DND-41 (cell line): ENCODE measurements at regions not wholly inside any gene's neighbourhood (a gene's known extent, or its start where the extent isn't known, plus 50 kb on each side); places are given as distances from the start of the nearest gene placed in this dataset.

Experiments used
- ATAC-seq: fragments of 200-7000 bp; cut with Tn5 transposase; 3 replicates; pipeline ENCODE4 v1.9.1; 2021; ENCODE audit warnings: low read depth; ENCODE audit not compliant: insufficient read depth
- DNase-seq: peaks from one replicate; pipeline ENCODE4 v3.0.0-alpha.2; 2020
- H2AFZ ChIP-seq: 2 replicates; pipeline ENCODE4 v1.6.0; 2012; ENCODE audit warnings: low read depth, low read length
- H3K27ac ChIP-seq: 2 replicates; pipeline ENCODE4 v1.5.1; 2012; ENCODE audit warnings: low read length, inconsistent platforms
- H3K27me3 ChIP-seq: fragments of 200-600 bp; sonication (generic); 2 replicates; pipeline ENCODE4 v1.6.0; 2012; ENCODE audit warnings: low read length, mild to moderate bottlenecking, inconsistent platforms; ENCODE audit not compliant: insufficient read depth, poor library complexity
- H3K36me3 ChIP-seq: 2 replicates; pipeline ENCODE4 v1.5.1; 2012; ENCODE audit warnings: low read length, inconsistent platforms; ENCODE audit not compliant: insufficient read depth
- H3K4me1 ChIP-seq: 2 replicates; pipeline ENCODE4 v1.5.1; 2012; ENCODE audit warnings: mild to moderate bottlenecking, low read length; ENCODE audit not compliant: insufficient read depth
- H3K4me2 ChIP-seq: 2 replicates; pipeline ENCODE4 v1.6.0; 2012; ENCODE audit warnings: mild to moderate bottlenecking, moderate library complexity, low read length, inconsistent platforms; ENCODE audit not compliant: insufficient read depth
- H3K4me3 ChIP-seq, 2 experiments: fragments of 200-600 bp in 1 of 2; shearing (Covaris generic) in 1 of 2; 2 replicates each; pipeline ENCODE4 v1.5.1; 2012 to 2016; ENCODE audit warnings: inconsistent platforms in 2 of 2, low read length in 2 of 2, mild to moderate bottlenecking in 2 of 2, low read depth in 1 of 2, moderate library complexity in 1 of 2
- H3K79me2 ChIP-seq: 2 replicates; pipeline ENCODE4 v1.6.0; 2012; ENCODE audit warnings: low read length, inconsistent platforms; ENCODE audit not compliant: insufficient read depth
- H3K9ac ChIP-seq: 2 replicates; pipeline ENCODE4 v1.6.0; 2012; ENCODE audit warnings: low read depth, mild to moderate bottlenecking, inconsistent platforms, low read length, moderate library complexity
- H3K9me3 ChIP-seq: 2 replicates; pipeline ENCODE4 v1.5.1; 2012; ENCODE audit warnings: low read length, moderate library complexity, mild to moderate bottlenecking, inconsistent platforms; ENCODE audit not compliant: insufficient read depth, severe bottlenecking
- H4K20me1 ChIP-seq: 2 replicates; pipeline ENCODE4 v1.6.0; 2012; ENCODE audit warnings: low read length; ENCODE audit not compliant: insufficient read depth
- CTCF ChIP-seq: IDR thresholded peaks from 2 replicates; pipeline ENCODE4 v1.5.1; 2012; ENCODE audit warnings: borderline replicate concordance, low read length, moderate library complexity, mild to moderate bottlenecking; ENCODE audit not compliant: poor library complexity, severe bottlenecking; ENCODE audit errors: extremely low read depth
- EZH2 ChIP-seq: IDR thresholded peaks from 3 replicates; pipeline ENCODE4 v1.6.1; 2012; ENCODE audit warnings: borderline replicate concordance, low read depth, mild to moderate bottlenecking, moderate library complexity, low read length, inconsistent platforms; ENCODE audit not compliant: severe bottlenecking

GRCh38 chr20:60219231-60219630 is 261.0 kb downstream of the CDH26 start:
- peaks cover 23% of the 10 kb centered on the region for H3K4me1 ChIP-seq
- no peak overlapping the region for H3K4me2 ChIP-seq
- H3K27me3 ChIP-seq: no peaks in the 10 kb centered on the region
- H3K9ac ChIP-seq: no peak overlapping the region
- H3K4me3 ChIP-seq: no peak overlapping the region
- DNase-seq (no peak), ATAC-seq (no peak)
- H4K20me1 ChIP-seq: no peaks in the 10 kb centered on the region
- H3K9me3 ChIP-seq: no peaks in the 10 kb centered on the region
- no peak overlapping the region for H2AFZ ChIP-seq
- peaks cover 48% of the 10 kb centered on the region for H3K79me2 ChIP-seq
- TF ChIP-seq CTCF (no peak), EZH2 (no peak)
- H3K27ac ChIP-seq: no peak overlapping the region
- peaks cover 58% of the 10 kb centered on the region for H3K36me3 ChIP-seq

DNA sequence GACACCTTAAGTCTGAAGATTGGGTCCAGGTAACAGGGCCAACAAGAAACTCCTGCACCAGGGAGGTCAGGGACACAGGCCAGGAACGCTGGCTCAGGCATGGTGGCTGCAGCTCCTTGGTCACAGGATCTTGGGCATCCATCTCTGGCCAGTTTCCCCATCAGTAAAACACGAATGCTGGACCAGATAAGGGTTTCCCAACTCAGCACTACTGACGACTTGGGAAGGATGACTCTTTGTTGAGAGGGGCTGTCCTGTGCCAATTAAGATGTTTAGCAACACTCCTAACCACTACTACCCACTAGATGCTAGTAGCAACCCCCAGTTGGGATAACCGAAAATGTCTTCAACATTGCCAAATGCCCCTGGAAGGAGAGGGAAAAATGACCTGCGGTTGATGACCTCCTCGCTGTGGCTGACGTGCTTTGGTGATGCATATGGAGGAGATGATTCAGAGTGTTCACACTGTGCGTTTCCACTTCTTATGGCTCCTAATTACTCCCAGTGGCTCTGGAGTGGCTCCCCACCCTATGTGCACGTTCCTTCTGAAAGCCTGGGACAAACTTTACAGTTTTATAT is 261.9 kb downstream of the CDH26 start:
- Histone ChIP-seq H3K4me3 (no peak overlapping the region), H3K79me2 (peaks cover 47% of the 10 kb centered on the region), H3K4me2 (no peak overlapping the region), H3K27ac (0 out of 2 replicates have a peak overlapping the region, but pooled peaks have one; percentile 36), H4K20me1 (no peaks in the 10 kb centered on the region), H3K9ac (no peak overlapping the region), H3K27me3 (no peaks in the 10 kb centered on the region), H3K4me1 (peaks cover 15% of the 10 kb centered on the region), H3K36me3 (peaks cover 59% of the 10 kb centered on the region), H3K9me3 (no peaks in the 10 kb centered on the region), H2AFZ (no peak overlapping the region)
- DNase-seq (no peak), ATAC-seq (no peak)
- TF ChIP-seq EZH2 (no peak), CTCF (no peak)

GRCh38 chr20:60220706-60221105 is 262.5 kb downstream of the CDH26 start:
- H3K9me3 ChIP-seq: no peaks in the 10 kb centered on the region
- peak overlapping the region; percentile 36; the same call in 1 of the 2 replicates for H3K27ac ChIP-seq
- no peak for TF ChIP-seq CTCF
- TF ChIP-seq EZH2: no peak
- H3K4me3 ChIP-seq: no peak overlapping the region
- H3K36me3 ChIP-seq: peaks cover 61% of the 10 kb centered on the region
- peaks cover 49% of the 10 kb centered on the region for H3K79me2 ChIP-seq
- no peak overlapping the region for H3K4me2 ChIP-seq
- H3K4me1 ChIP-seq: peaks cover 14% of the 10 kb centered on the region
- no peak overlapping the region for H3K9ac ChIP-seq
- ATAC-seq (no peak), DNase-seq (no peak)
- no peaks in the 10 kb centered on the region for H4K20me1 ChIP-seq
- no peak overlapping the region for H2AFZ ChIP-seq
- no peaks in the 10 kb centered on the region for H3K27me3 ChIP-seq

DNA sequence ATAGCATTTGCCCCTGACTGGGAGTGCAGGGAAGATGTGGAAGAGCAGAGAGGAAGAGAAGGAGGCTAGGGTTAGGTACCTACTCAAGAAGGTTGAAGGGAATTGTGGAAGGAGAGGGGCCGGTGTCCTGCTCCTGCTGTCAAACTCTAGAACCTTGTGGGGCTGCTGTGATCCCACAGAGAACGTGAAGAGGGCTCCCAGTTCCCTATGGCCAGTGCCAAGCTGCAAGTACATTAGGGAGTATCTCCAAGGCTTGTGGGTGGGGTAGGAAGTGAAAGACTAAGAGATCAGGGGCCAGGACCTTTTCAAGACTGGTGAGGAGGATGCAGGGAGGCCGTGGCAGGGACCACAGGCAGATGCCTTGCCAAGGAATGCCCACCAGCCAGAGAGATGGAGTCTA is 263.4 kb downstream of the CDH26 start:
- no peak for DNase-seq
- TF ChIP-seq EZH2 (no peak), CTCF (no peak)
- Histone ChIP-seq H3K9ac (no peak overlapping the region), H3K4me1 (peaks cover 12% of the 10 kb centered on the region), H3K4me2 (no peak overlapping the region), H2AFZ (no peak overlapping the region), H3K4me3 (no peak overlapping the region), H3K36me3 (peaks cover 57% of the 10 kb centered on the region), H4K20me1 (no peaks in the 10 kb centered on the region), H3K9me3 (peaks cover 3% of the 10 kb centered on the region), H3K79me2 (peaks cover 44% of the 10 kb centered on the region), H3K27me3 (no peaks in the 10 kb centered on the region), H3K27ac (peak overlapping the region; percentile 52)
- no peak for ATAC-seq
